ENCODE measurements at regions not wholly inside any gene's neighbourhood (a gene's known extent, or its start where the extent isn't known, plus 50 kb on each side); places are given as distances from the start of the nearest gene placed in this dataset.
"Not testable (repeated sequence)": the region's sequence is repeated elsewhere in the genome, so short reads cannot be mapped to it uniquely, and the experiment has no call there.

GRCh38 chr10:117790179-117790578 is 247.6 kb downstream of the EMX2 start:
- DNase-seq (ENCODE audit: low spot score) = no peak

- DNase-seq (ENCODE audit: low spot score) = no peak
These were observed 248.1 kb downstream of the EMX2 start for GRCh38 chr10:117790621-117791020.

GRCh38 chr10:117792214-117792613 is 249.7 kb downstream of the EMX2 start:
- DNase-seq (ENCODE audit: low spot score) = no peak

GRCh38 chr10:117796130-117796745 is 250.5 kb downstream of the RAB11FIP2 start:
- no peak for DNase-seq (ENCODE audit: low spot score)

GRCh38 chr10:117797296-117797695 is 249.4 kb downstream of the RAB11FIP2 start:
- DNase-seq (ENCODE audit: low spot score) = no peak

- no peak for DNase-seq (ENCODE audit: low spot score)
These were observed 245.1 kb downstream of the RAB11FIP2 start for GRCh38 chr10:117801691-117802090.

GRCh38 chr10:117804470-117805011 is 242.2 kb downstream of the RAB11FIP2 start:
- no peak for DNase-seq (ENCODE audit: low spot score)

GRCh38 chr10:117805139-117805538 is 241.6 kb downstream of the RAB11FIP2 start:
- no peak for DNase-seq (ENCODE audit: low spot score)

- DNase-seq (ENCODE audit: low spot score) = no peak
These were observed 239.3 kb downstream of the RAB11FIP2 start for GRCh38 chr10:117807441-117807840.

- DNase-seq (ENCODE audit: low spot score) = not testable (repeated sequence)
These were observed 230.9 kb downstream of the RAB11FIP2 start for GRCh38 chr10:117815816-117816215.

GRCh38 chr10:117817116-117817515 is 229.6 kb downstream of the RAB11FIP2 start:
- no peak for DNase-seq (ENCODE audit: low spot score)

GRCh38 chr10:117818721-117819120 is 228.0 kb downstream of the RAB11FIP2 start:
- no peak for DNase-seq (ENCODE audit: low spot score)

- no peak for DNase-seq (ENCODE audit: low spot score)
These were observed 227.4 kb downstream of the RAB11FIP2 start for GRCh38 chr10:117819304-117819703.

GRCh38 chr10:117823980-117824379 is 222.8 kb downstream of the RAB11FIP2 start:
- no peak for DNase-seq (ENCODE audit: low spot score)

- DNase-seq (ENCODE audit: low spot score) = no peak
These were observed 216.5 kb downstream of the RAB11FIP2 start for GRCh38 chr10:117830205-117830604.

- no peak for DNase-seq (ENCODE audit: low spot score)
These were observed 215.9 kb downstream of the RAB11FIP2 start for GRCh38 chr10:117830787-117831212.

GRCh38 chr10:117838500-117839498 is 207.9 kb downstream of the RAB11FIP2 start:
- peak; percentile 6 for DNase-seq (ENCODE audit: low spot score)

GRCh38 chr10:117856426-117856825 is 190.3 kb downstream of the RAB11FIP2 start:
- not testable (repeated sequence) for DNase-seq (ENCODE audit: low spot score)

GRCh38 chr10:117860135-117860534 is 186.6 kb downstream of the RAB11FIP2 start:
- DNase-seq (ENCODE audit: low spot score) = peak; percentile 18

GRCh38 chr10:117860823-117861222 is 185.9 kb downstream of the RAB11FIP2 start:
- no peak for DNase-seq (ENCODE audit: low spot score)

- no peak for DNase-seq (ENCODE audit: low spot score)
These were observed 185.4 kb downstream of the RAB11FIP2 start for GRCh38 chr10:117861329-117861728.

- no peak for DNase-seq (ENCODE audit: low spot score)
These were observed 183.0 kb downstream of the RAB11FIP2 start for GRCh38 chr10:117863771-117864170.

GRCh38 chr10:117865945-117866344 is 180.8 kb downstream of the RAB11FIP2 start:
- DNase-seq (ENCODE audit: low spot score) = no peak
